Kidney (tissue), 13 donors: ENCODE measurements at regions not wholly inside any gene's neighbourhood (a gene's known extent, or its start where the extent isn't known, plus 50 kb on each side); places are given as distances from the start of the nearest gene placed in this dataset.

ENCODE experiments used
- DNase-seq, 5 donors: peaks; one replicate each; pipeline ENCODE4 v3.0.0-alpha.2; 2013 to 2020
- FAIRE-seq: peaks from 2 replicates; lab custom pipeline; 2012; peaks lifted over from hg19 to GRCh38; lab: Jason Lieb, UNC
- H3K27ac ChIP-seq, 2 donors: one replicate each; pipeline ENCODE4 v1.7.0; 2013; ENCODE audit warnings: low read depth in 2 of 2, low read length in 2 of 2, inconsistent platforms in 1 of 2
- H3K27me3 ChIP-seq: one replicate; pipeline ENCODE4 v1.7.1; 2013; ENCODE audit warnings: low read length, inconsistent platforms; ENCODE audit not compliant: control insufficient read depth, insufficient read depth
- H3K36me3 ChIP-seq, 3 donors: one replicate each; pipeline versions ENCODE4 v1.7.0 to v1.7.1; 2013; ENCODE audit warnings: low read length in 3 of 3, control low read depth in 1 of 3, inconsistent platforms in 1 of 3; ENCODE audit not compliant: insufficient read depth in 3 of 3, control insufficient read depth in 2 of 3
- H3K4me1 ChIP-seq, 3 donors: one replicate each; pipeline versions ENCODE4 v1.7.0 to v1.7.1; 2013; ENCODE audit warnings: low read length in 3 of 3, inconsistent platforms in 1 of 3, low read depth in 1 of 3; ENCODE audit not compliant: control insufficient read depth in 2 of 3, insufficient read depth in 2 of 3
- H3K4me3 ChIP-seq, 3 donors: one replicate each; pipeline versions ENCODE4 v1.7.0 to v1.8.1; 2013; ENCODE audit warnings: low read length in 3 of 3, control low read depth in 1 of 3, inconsistent platforms in 1 of 3
- H3K9ac ChIP-seq, 3 donors: one replicate each; pipeline versions ENCODE4 v1.7.0 to v1.7.1; 2013; ENCODE audit warnings: low read length in 3 of 3, control low read depth in 1 of 3, inconsistent platforms in 1 of 3
- H3K9me3 ChIP-seq, 3 donors: one replicate each; pipeline versions ENCODE4 v1.7.0 to v1.7.1; 2013; ENCODE audit warnings: low read length in 3 of 3, control low read depth in 1 of 3, inconsistent platforms in 1 of 3; ENCODE audit not compliant: control insufficient read depth in 2 of 3, insufficient read depth in 1 of 3
- CTCF ChIP-seq: IDR thresholded peaks from 3 replicates; pipeline ENCODE4 v1.5.1; 2012; ENCODE audit warnings: mild to moderate bottlenecking, moderate library complexity, borderline replicate concordance; ENCODE audit not compliant: insufficient read depth; ENCODE audit errors: extremely low read depth
- intact Hi-C: fragments of 100-400 bp; cut with DNase I; formaldehyde crosslinking; loops from one replicate; pipeline ENCODE4 v1.11.1; 2022
- donor health status: control.
- donor health status: control.
- donor health status: control.
- donor health status: control.
- donor health status: control.
- donor health status: DM: yes; HTN: yes; CAD: no.
- donor health status: Normal renal cell carcinoma (clear cell type).

- TF ChIP-seq CTCF: no peak
- Histone ChIP-seq H3K9ac (no peak overlapping the region), H3K27me3 (no peaks in the 10 kb centered on the region), H3K36me3 (no peaks in the 10 kb centered on the region), H3K9me3 (no peaks in the 10 kb centered on the region), H3K4me3 (no peak overlapping the region), H3K27ac (no peak overlapping the region), H3K4me1 (no peaks in the 10 kb centered on the region)
- intact Hi-C loops: no loop called here
- DNase-seq (no peak), FAIRE-seq (no peak)
Measured at GRCh38 chr2:221640686-221641085, 68.6 kb upstream of the EPHA4 start.

- intact Hi-C loops: no loop called here
- Histone ChIP-seq H3K9ac (no peak overlapping the region), H3K9me3 (no peaks in the 10 kb centered on the region), H3K27ac (no peak overlapping the region), H3K27me3 (no peaks in the 10 kb centered on the region), H3K4me3 (no peak overlapping the region), H3K36me3 (no peaks in the 10 kb centered on the region), H3K4me1 (no peaks in the 10 kb centered on the region)
- DNase-seq (peak in 3 of 5 donors; percentile 12 to 62 (median 51)), FAIRE-seq (no peak)
- TF ChIP-seq CTCF: no peak
Measured at GRCh38 chr2:221637851-221638250, 65.7 kb upstream of the EPHA4 start.

GRCh38 chr2:221635949-221636348 is 63.8 kb upstream of the EPHA4 start:
- no peaks in the 10 kb centered on the region for H3K9me3 ChIP-seq
- no peaks in the 10 kb centered on the region for H3K27me3 ChIP-seq
- DNase-seq: peak in 3 of 5 donors; percentile 12 to 55 (median 46)
- no peak overlapping the region for H3K27ac ChIP-seq
- no peak overlapping the region for H3K9ac ChIP-seq
- H3K36me3 ChIP-seq: no peaks in the 10 kb centered on the region
- FAIRE-seq: peak; percentile 63
- no peaks in the 10 kb centered on the region for H3K4me1 ChIP-seq
- no peak overlapping the region for H3K4me3 ChIP-seq
- intact Hi-C loops: no loop called here
- TF ChIP-seq CTCF: peak; percentile 38

GRCh38 chr2:221629468-221629867 is 57.4 kb upstream of the EPHA4 start:
- no peak overlapping the region for H3K27ac ChIP-seq
- no peak overlapping the region for H3K4me3 ChIP-seq
- DNase-seq (no peak), FAIRE-seq (no peak)
- no peaks in the 10 kb centered on the region for H3K27me3 ChIP-seq
- no peak overlapping the region for H3K9ac ChIP-seq
- no peaks in the 10 kb centered on the region for H3K9me3 ChIP-seq
- no peaks in the 10 kb centered on the region for H3K36me3 ChIP-seq
- TF ChIP-seq CTCF: no peak
- intact Hi-C loops: no loop called here
- no peaks in the 10 kb centered on the region for H3K4me1 ChIP-seq
